ENCODE measurements at regions not wholly inside any gene's neighbourhood (a gene's known extent, or its start where the extent isn't known, plus 50 kb on each side); places are given as distances from the start of the nearest gene placed in this dataset.

GRCh38 chr4:59630235-59630634, 1569.9 kb upstream of the ADGRL3 start:
- peak; percentile 18 for DNase-seq
- Histone ChIP-seq H3K79me2 (ENCODE audit: low read length) (no peaks in the 10 kb centered on the region), H2AFZ (ENCODE audit: low read length) (no peak overlapping the region), H3K4me3 (ENCODE audit: low read length) (no peak overlapping the region), H4K20me1 (ENCODE audit: low read length) (no peaks in the 10 kb centered on the region), H3K27ac (ENCODE audit: low read length) (no peak overlapping the region), H3K36me3 (ENCODE audit: low read depth, low read length) (no peaks in the 10 kb centered on the region), H3K4me1 (ENCODE audit: insufficient read depth, low read length) (no peaks in the 10 kb centered on the region), H3K9me3 (ENCODE audit: low read length) (no peaks in the 10 kb centered on the region), H3K27me3 (ENCODE audit: low read length) (no peaks in the 10 kb centered on the region), H3F3A (ENCODE audit: low read length, unreplicated experiment) (no peaks in the 10 kb centered on the region), H3K9me2 (replicated peaks; ENCODE audit: low read length) (no peaks in the 10 kb centered on the region), H3K4me2 (ENCODE audit: low read length) (no peak overlapping the region), H3K9ac (ENCODE audit: low read length) (no peak overlapping the region)
- ATAC-seq = peak; percentile 71
- no peak for TF ChIP-seq EZH2phosphoT487 (IDR thresholded peaks at IDR 0.05; ENCODE audit: borderline replicate concordance, low read length)
- no peak for TF ChIP-seq EZH2 (IDR thresholded peaks at IDR 0.05; ENCODE audit: low read length, unreplicated experiment)
- no peak for TF ChIP-seq CTCF (conservative IDR thresholded peaks at IDR 0.05; ENCODE audit: low read depth, low read length)
- CTCF ChIA-PET = no interaction called here
- no TSS peak for BruUV-seq (replicated peaks)
- intact Hi-C loops (cut with micrococcal nuclease) = no loop called here
- POLR2A ChIA-PET (ENCODE audit: unreplicated experiment) = no interaction called here

GRCh38 chr4:59630922-59631321, 1569.2 kb upstream of the ADGRL3 start:
- H3K4me3 ChIP-seq (ENCODE audit: low read length) = no peak overlapping the region
- CTCF ChIA-PET = no interaction called here
- no peaks in the 10 kb centered on the region for H3K79me2 ChIP-seq (ENCODE audit: low read length)
- H2AFZ ChIP-seq (ENCODE audit: low read length) = no peak overlapping the region
- H4K20me1 ChIP-seq (ENCODE audit: low read length) = no peaks in the 10 kb centered on the region
- DNase-seq (peak; percentile 35), ATAC-seq (no peak)
- H3F3A ChIP-seq (ENCODE audit: low read length, unreplicated experiment) = no peaks in the 10 kb centered on the region
- no peaks in the 10 kb centered on the region for H3K9me2 ChIP-seq (replicated peaks; ENCODE audit: low read length)
- no peak overlapping the region for H3K9ac ChIP-seq (ENCODE audit: low read length)
- H3K4me1 ChIP-seq (ENCODE audit: insufficient read depth, low read length) = no peaks in the 10 kb centered on the region
- H3K9me3 ChIP-seq (ENCODE audit: low read length) = no peaks in the 10 kb centered on the region
- intact Hi-C loops (cut with micrococcal nuclease) = no loop called here
- no peak for TF ChIP-seq EZH2phosphoT487 (IDR thresholded peaks at IDR 0.05; ENCODE audit: borderline replicate concordance, low read length)
- TF ChIP-seq EZH2 (IDR thresholded peaks at IDR 0.05; ENCODE audit: low read length, unreplicated experiment) = no peak
- TF ChIP-seq CTCF (conservative IDR thresholded peaks at IDR 0.05; ENCODE audit: low read depth, low read length) = no peak
- BruUV-seq (replicated peaks) = no TSS peak
- no peak overlapping the region for H3K4me2 ChIP-seq (ENCODE audit: low read length)
- no peaks in the 10 kb centered on the region for H3K36me3 ChIP-seq (ENCODE audit: low read depth, low read length)
- no peaks in the 10 kb centered on the region for H3K27me3 ChIP-seq (ENCODE audit: low read length)
- POLR2A ChIA-PET (ENCODE audit: unreplicated experiment) = no interaction called here
- H3K27ac ChIP-seq (ENCODE audit: low read length) = no peak overlapping the region

GRCh38 chr4:59637596-59637995, 1562.5 kb upstream of the ADGRL3 start:
- Histone ChIP-seq H3K79me2 (ENCODE audit: low read length) (no peaks in the 10 kb centered on the region), H3K4me1 (ENCODE audit: insufficient read depth, low read length) (no peaks in the 10 kb centered on the region), H3K36me3 (ENCODE audit: low read depth, low read length) (no peaks in the 10 kb centered on the region), H3K9me2 (replicated peaks; ENCODE audit: low read length) (no peaks in the 10 kb centered on the region), H2AFZ (ENCODE audit: low read length) (no peak overlapping the region), H3K9me3 (ENCODE audit: low read length) (0 out of 2 replicates have a peak, but pooled peaks cover 6% of the 10 kb centered on the region), H3K27me3 (ENCODE audit: low read length) (no peaks in the 10 kb centered on the region), H3K4me3 (ENCODE audit: low read length) (no peak overlapping the region), H3K27ac (ENCODE audit: low read length) (no peak overlapping the region), H3K4me2 (ENCODE audit: low read length) (no peak overlapping the region), H3F3A (ENCODE audit: low read length, unreplicated experiment) (no peaks in the 10 kb centered on the region), H4K20me1 (ENCODE audit: low read length) (no peaks in the 10 kb centered on the region), H3K9ac (ENCODE audit: low read length) (no peak overlapping the region)
- BruUV-seq (replicated peaks) = no TSS peak
- DNase-seq (no peak), ATAC-seq (no peak)
- intact Hi-C loops (cut with micrococcal nuclease) = no loop called here
- TF ChIP-seq CTCF (conservative IDR thresholded peaks at IDR 0.05; ENCODE audit: low read depth, low read length) = no peak
- ChIA-PET POLR2A (ENCODE audit: unreplicated experiment) (no interaction called here), CTCF (no interaction called here)

All from PC-3 (cell line).